ENCODE measurements at regions not wholly inside any gene's neighbourhood (a gene's known extent, or its start where the extent isn't known, plus 50 kb on each side); places are given as distances from the start of the nearest gene placed in this dataset.

- ATAC-seq: no peak
- POLR2A ChIA-PET: no interaction called here
- Mint-ChIP-seq H3K4me3 (no peak overlapping the region), H3K27ac (no peak overlapping the region), H3K4me1 (ENCODE audit: low read depth) (peaks cover 35% of the 10 kb centered on the region), H3K9me3 (peaks cover 3% of the 10 kb centered on the region), H3K27me3 (peaks cover 6% of the 10 kb centered on the region), H3K36me3 (ENCODE audit: low read depth) (no peaks in the 10 kb centered on the region)
- no peak for DNase-seq
- CTCF ChIA-PET: interaction anchor here (1.6 kb wide), 1 partner anchor 55 kb away, joined by 5 read pairs; the partner anchor contains the start of gene IL6
- intact Hi-C loops (cut with micrococcal nuclease): no loop called here
- no peak for TF ChIP-seq CTCF (IDR thresholded peaks at IDR 0.05)
Measured at GRCh38 chr7:22671177-22671879, 55.7 kb upstream of the IL6 start.

- intact Hi-C loops (cut with micrococcal nuclease): no loop called here
- ATAC-seq: no peak
- H3K27ac Mint-ChIP-seq: no peak overlapping the region
- no peak overlapping the region for H3K4me3 Mint-ChIP-seq
- H3K36me3 Mint-ChIP-seq (ENCODE audit: low read depth): no peaks in the 10 kb centered on the region
- POLR2A ChIA-PET: no interaction called here
- H3K4me1 Mint-ChIP-seq (ENCODE audit: low read depth): peaks cover 34% of the 10 kb centered on the region
- H3K9me3 Mint-ChIP-seq: peaks cover 3% of the 10 kb centered on the region
- TF ChIP-seq CTCF (IDR thresholded peaks at IDR 0.05): no peak
- CTCF ChIA-PET: interaction anchor here (1.2 to 1.6 kb wide), 3 partner anchors 56 to 111 kb away, joined by 3 to 5 read pairs (median 5); partner anchors contain the start of gene IL6
- no peak for DNase-seq
- peaks cover 9% of the 10 kb centered on the region for H3K27me3 Mint-ChIP-seq
Measured at GRCh38 chr7:22670422-22670815, 56.6 kb upstream of the IL6 start.

- H3K9me3 Mint-ChIP-seq: peaks cover 3% of the 10 kb centered on the region
- no peak for ATAC-seq
- H3K4me1 Mint-ChIP-seq (ENCODE audit: low read depth): peaks cover 31% of the 10 kb centered on the region
- CTCF ChIA-PET: interaction anchor here (1.2 to 1.5 kb wide), 2 partner anchors 110 to 112 kb away, joined by 3 to 5 read pairs; no protein-coding TSS in a partner anchor
- no peak for TF ChIP-seq CTCF (IDR thresholded peaks at IDR 0.05)
- no peak overlapping the region for H3K27ac Mint-ChIP-seq
- intact Hi-C loops (cut with micrococcal nuclease): no loop called here
- no peak overlapping the region for H3K4me3 Mint-ChIP-seq
- no peak for DNase-seq
- POLR2A ChIA-PET: no interaction called here
- no peaks in the 10 kb centered on the region for H3K36me3 Mint-ChIP-seq (ENCODE audit: low read depth)
- H3K27me3 Mint-ChIP-seq: peaks cover 9% of the 10 kb centered on the region
Measured at GRCh38 chr7:22669692-22670421, 57.1 kb upstream of the IL6 start.

DNA sequence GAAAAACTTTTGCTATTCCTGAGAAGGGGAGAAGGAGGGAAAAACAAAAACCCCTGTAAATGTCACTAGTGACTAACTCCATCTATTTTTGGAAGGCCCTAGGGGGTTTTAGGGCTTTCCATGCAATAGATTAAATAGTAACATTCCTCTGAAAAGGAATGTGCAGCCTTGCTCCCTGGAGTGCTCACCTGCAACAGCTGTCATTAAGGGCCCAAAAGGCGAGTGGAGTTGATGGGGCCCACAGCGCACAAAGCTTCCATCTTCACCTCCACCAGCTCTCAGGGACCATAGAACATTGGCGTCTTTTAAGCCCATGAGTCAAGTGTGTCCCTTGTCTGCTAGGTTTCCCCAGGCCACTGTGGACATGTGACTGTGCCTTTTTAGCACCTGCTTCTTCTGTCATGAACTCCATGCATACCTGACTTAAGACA is 58.0 kb upstream of the IL6 start:
- H3K27ac Mint-ChIP-seq: no peak overlapping the region
- ChIA-PET CTCF (interaction anchor here (1.5 kb wide), 1 partner anchor 109 kb away, joined by 5 read pairs; no protein-coding TSS in a partner anchor), POLR2A (no interaction called here)
- DNase-seq (no peak), ATAC-seq (no peak)
- intact Hi-C loops (cut with micrococcal nuclease): no loop called here
- H3K4me3 Mint-ChIP-seq: no peak overlapping the region
- no peak for TF ChIP-seq CTCF (IDR thresholded peaks at IDR 0.05)
- H3K4me1 Mint-ChIP-seq (ENCODE audit: low read depth): peaks cover 26% of the 10 kb centered on the region
- H3K36me3 Mint-ChIP-seq (ENCODE audit: low read depth): no peaks in the 10 kb centered on the region
- peaks cover 3% of the 10 kb centered on the region for H3K9me3 Mint-ChIP-seq
- H3K27me3 Mint-ChIP-seq: peaks cover 9% of the 10 kb centered on the region
